Adipocyte (in vitro differentiated cells): ENCODE measurements at regions not wholly inside any gene's neighbourhood (a gene's known extent, or its start where the extent isn't known, plus 50 kb on each side); places are given as distances from the start of the nearest gene placed in this dataset.
"Not testable (repeated sequence)": the region's sequence is repeated elsewhere in the genome, so short reads cannot be mapped to it uniquely, and the experiment has no call there.

Experiments
- DNase-seq: peaks from one replicate; pipeline ENCODE4 v3.0.0-alpha.2; 2015; ENCODE audit warnings: low read depth
- H3K27me3 ChIP-seq: replicated peaks from 2 replicates; pipeline ENCODE4 v1.7.0; 2013; ENCODE audit warnings: mild to moderate bottlenecking, low read length, moderate library complexity; ENCODE audit not compliant: control insufficient read depth, insufficient read depth
- H3K36me3 ChIP-seq: 2 replicates; pipeline ENCODE4 v1.7.0; 2013; ENCODE audit warnings: low read length, mild to moderate bottlenecking, moderate library complexity; ENCODE audit not compliant: control insufficient read depth, insufficient read depth, severe bottlenecking
- H3K4me1 ChIP-seq: 2 replicates; pipeline ENCODE4 v1.7.0; 2013; ENCODE audit warnings: mild to moderate bottlenecking, low read length, moderate library complexity; ENCODE audit not compliant: control insufficient read depth, insufficient read depth
- H3K4me3 ChIP-seq: 2 replicates; pipeline ENCODE4 v1.7.0; 2013; ENCODE audit warnings: mild to moderate bottlenecking, low read length, moderate library complexity
- H3K9ac ChIP-seq: 2 replicates; pipeline ENCODE4 v1.7.0; 2013; ENCODE audit warnings: mild to moderate bottlenecking, low read length, moderate library complexity
- H3K9me3 ChIP-seq: 2 replicates; pipeline ENCODE4 v1.7.0; 2013; ENCODE audit warnings: mild to moderate bottlenecking, low read length, moderate library complexity; ENCODE audit not compliant: control insufficient read depth

GRCh38 chr20:57110121-57111027 lies 156.1 kb downstream of the BMP7 start:
- Histone ChIP-seq H3K27me3 (peaks cover 45% of the 10 kb centered on the region), H3K9me3 (peaks cover 36% of the 10 kb centered on the region)
- H3K4me3 ChIP-seq, H3K36me3 ChIP-seq, DNase-seq, H3K4me1 ChIP-seq, H3K9ac ChIP-seq: not testable (repeated sequence)

DNA sequence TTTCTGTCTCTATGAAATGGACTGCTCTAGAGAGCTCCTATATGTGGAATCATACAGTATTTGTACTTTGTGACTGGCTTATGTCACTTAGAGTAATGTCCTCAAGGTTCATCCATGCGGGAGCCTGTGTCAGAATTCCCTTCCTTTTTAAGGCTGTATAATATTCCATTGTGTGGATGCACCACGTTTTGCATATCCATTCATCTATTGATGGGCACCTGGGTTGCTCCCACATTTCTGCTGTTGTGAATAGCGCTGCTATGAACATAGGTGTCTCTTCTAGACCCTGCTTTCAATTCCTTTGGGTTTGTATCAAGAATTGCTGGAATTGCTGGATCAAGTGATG lies 155.4 kb downstream of the BMP7 start:
- Histone ChIP-seq H3K27me3 (peaks cover 38% of the 10 kb centered on the region), H3K9me3 (peaks cover 39% of the 10 kb centered on the region), H3K36me3 (no peaks in the 10 kb centered on the region), H3K4me1 (peaks cover 5% of the 10 kb centered on the region), H3K4me3 (no peak overlapping the region), H3K9ac (no peak overlapping the region)
- no peak for DNase-seq

DNA sequence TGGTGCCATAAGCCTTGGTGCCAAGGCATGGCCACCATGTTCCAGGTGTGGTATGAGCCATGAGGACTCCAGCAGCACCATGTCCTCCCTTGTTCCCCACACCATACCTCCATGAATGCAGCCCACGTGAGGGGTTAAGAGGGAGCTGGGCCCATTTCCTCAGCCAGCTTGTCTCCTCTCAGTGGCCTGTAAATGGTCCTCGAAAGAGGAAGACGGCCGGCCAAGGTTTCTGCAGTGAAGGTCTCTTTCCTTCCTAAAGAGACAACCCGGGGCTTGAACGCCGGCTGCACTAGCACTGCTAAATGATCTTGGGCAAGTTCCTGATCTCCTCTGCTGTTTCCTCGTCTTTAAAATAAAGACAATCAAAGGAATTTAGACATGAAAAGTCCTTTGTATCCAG lies 154.0 kb downstream of the BMP7 start:
- Histone ChIP-seq H3K4me1 (peaks cover 5% of the 10 kb centered on the region), H3K9ac (no peak overlapping the region), H3K9me3 (peaks cover 49% of the 10 kb centered on the region), H3K27me3 (peaks cover 36% of the 10 kb centered on the region), H3K4me3 (no peak overlapping the region), H3K36me3 (no peaks in the 10 kb centered on the region)
- DNase-seq: no peak

GRCh38 chr20:57114290-57115005 lies 152.0 kb downstream of the BMP7 start:
- no peak for DNase-seq
- peaks cover 22% of the 10 kb centered on the region for H3K27me3 ChIP-seq
- H3K9ac ChIP-seq: no peak overlapping the region
- H3K36me3 ChIP-seq: no peaks in the 10 kb centered on the region
- H3K4me3 ChIP-seq: no peak overlapping the region
- H3K9me3 ChIP-seq: peaks cover 49% of the 10 kb centered on the region
- H3K4me1 ChIP-seq: no peaks in the 10 kb centered on the region

DNA sequence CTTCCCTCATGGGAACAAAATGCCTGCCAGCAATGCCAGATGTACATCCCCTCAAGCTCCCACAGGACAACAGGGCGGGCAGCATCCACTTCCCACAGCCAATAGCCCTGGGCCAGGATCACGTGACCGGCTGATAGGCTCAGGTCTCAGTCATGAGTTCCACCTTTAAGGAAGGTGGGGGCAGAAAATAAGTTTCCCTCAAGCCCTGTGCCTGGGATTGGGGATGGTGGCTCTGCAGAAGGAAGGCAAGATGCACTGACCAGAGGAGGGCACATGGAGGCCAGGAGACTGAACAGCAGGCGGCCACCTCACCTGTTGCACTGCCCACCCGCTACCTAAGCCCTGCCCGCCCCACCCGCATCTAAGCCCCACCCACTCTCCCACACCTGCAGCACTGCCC lies 149.1 kb downstream of the BMP7 start:
- Histone ChIP-seq H3K4me3 (no peak overlapping the region), H3K36me3 (no peaks in the 10 kb centered on the region), H3K27me3 (peaks cover 20% of the 10 kb centered on the region), H3K9ac (no peak overlapping the region), H3K9me3 (peaks cover 48% of the 10 kb centered on the region), H3K4me1 (no peaks in the 10 kb centered on the region)
- DNase-seq: no peak

DNA sequence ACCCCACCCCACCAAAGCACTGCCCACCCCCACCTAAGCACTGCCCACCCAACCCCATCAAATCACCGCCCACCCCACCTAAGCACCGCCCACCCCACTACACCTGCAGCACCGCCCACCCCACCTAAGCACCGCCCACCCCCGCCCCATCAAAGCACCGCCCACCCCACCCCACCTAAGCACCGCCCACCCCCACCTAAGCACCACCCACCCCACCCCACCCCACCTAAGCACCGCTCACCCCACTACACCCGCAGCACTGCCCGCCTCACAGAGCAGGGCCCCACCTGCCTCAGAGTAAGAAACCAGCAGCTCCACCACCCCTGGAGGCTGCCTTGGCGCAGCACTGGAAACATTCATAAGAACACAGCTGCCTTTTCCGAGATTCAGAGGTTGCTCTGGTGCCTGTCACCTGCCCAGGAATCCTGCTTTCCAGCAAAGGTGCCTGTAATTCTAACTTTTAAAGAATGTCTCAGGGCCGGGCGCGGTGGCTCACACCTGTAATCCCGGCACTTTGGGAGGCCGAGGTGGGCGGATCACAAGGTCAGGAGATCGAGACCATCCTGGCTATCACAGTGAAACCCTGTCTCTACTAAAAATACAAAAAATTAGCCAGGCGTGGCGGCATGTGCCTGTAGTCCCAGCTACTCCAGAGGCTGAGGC lies 148.2 kb downstream of the BMP7 start:
- H3K9ac ChIP-seq: no peak overlapping the region
- peaks cover 25% of the 10 kb centered on the region for H3K27me3 ChIP-seq
- no peak for DNase-seq
- H3K4me3 ChIP-seq: no peak overlapping the region
- H3K9me3 ChIP-seq: peaks cover 45% of the 10 kb centered on the region
- no peaks in the 10 kb centered on the region for H3K36me3 ChIP-seq
- no peaks in the 10 kb centered on the region for H3K4me1 ChIP-seq
